HTR-8/SVneo (cell line): ENCODE measurements at regions not wholly inside any gene's neighbourhood (a gene's known extent, or its start where the extent isn't known, plus 50 kb on each side); places are given as distances from the start of the nearest gene placed in this dataset.

Experiments used
- DNase-seq: peaks from one replicate; pipeline ENCODE4 v3.0.0; 2011; ENCODE audit warnings: low spot score, mixed read lengths; ENCODE audit not compliant: insufficient read length
- FAIRE-seq: peaks from 2 replicates; lab custom pipeline; 2011; peaks lifted over from hg19 to GRCh38; lab: Jason Lieb, UNC

- FAIRE-seq = no peak
Measured at GRCh38 chr5:114686356-114686755, 324.5 kb downstream of the KCNN2 start.

GRCh38 chr5:114678778-114679177, 316.9 kb downstream of the KCNN2 start:
- DNase-seq (no peak), FAIRE-seq (no peak)

More at GRCh38 chr5:114686356-114686755, 324.5 kb downstream of the KCNN2 start:
- DNase-seq = no peak

- no peak for FAIRE-seq
- no peak for DNase-seq
Measured at GRCh38 chr5:114665551-114665950, 303.7 kb downstream of the KCNN2 start.

DNA sequence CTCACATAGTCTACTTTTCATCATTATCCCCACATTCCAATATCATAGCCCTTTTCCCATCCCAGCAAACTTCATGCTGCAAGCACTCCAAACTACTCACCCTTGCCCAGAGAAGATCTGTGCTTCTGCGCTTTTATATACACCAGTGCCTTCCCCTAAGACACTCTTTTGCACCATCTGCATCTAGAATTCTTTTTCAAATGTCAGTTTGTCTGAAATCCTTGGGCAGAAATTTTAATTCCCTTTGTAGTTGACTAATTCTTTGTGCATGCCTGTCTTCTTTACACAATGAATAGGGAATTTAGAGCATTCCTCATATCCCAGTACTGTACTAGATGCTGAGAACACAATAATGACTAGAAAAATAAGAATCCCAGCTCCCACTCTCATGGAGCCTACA, 298.9 kb downstream of the KCNN2 start:
- no peak for DNase-seq
- FAIRE-seq = no peak

- no peak for DNase-seq
Measured at GRCh38 chr5:114658194-114658593, 296.3 kb downstream of the KCNN2 start.

DNA sequence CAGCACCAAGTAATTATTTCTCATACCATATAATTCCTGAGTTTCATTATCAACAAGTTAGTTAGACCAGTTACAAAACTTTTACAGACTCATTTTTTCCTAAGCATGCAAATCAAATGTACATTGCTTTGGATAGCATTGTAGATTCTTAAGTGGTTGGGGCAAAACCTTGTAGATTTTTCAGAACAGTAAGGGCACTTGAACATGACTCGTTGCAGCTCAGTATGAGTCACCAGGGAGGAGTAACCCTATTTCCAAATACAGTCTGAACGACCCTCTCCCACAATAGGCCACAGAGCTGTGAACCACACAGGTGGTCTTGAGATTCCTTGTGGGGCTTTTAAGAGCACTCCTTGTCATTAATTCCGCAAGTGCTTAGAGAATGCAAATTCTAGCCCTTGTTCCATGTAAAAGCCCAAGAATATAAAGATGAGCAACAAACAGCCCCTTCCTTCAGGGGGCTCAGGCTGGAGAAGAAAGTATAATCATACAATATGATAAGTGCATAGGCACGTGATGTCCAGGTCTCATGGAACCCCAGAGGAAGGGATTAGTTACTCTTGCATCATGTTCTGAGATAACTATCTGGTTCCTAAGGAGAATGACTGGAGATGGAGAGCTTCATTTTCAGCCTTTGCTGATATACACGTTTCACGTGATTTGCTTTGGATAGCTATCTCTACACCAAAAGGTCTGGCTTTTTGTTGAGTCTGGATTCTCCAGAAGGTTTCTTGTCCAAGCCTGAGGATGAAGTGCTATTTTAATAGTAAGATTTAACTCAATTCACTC, 295.7 kb downstream of the KCNN2 start:
- FAIRE-seq (no peak), DNase-seq (no peak)

More at GRCh38 chr5:114658194-114658593, 296.3 kb downstream of the KCNN2 start:
- no peak for FAIRE-seq

DNA sequence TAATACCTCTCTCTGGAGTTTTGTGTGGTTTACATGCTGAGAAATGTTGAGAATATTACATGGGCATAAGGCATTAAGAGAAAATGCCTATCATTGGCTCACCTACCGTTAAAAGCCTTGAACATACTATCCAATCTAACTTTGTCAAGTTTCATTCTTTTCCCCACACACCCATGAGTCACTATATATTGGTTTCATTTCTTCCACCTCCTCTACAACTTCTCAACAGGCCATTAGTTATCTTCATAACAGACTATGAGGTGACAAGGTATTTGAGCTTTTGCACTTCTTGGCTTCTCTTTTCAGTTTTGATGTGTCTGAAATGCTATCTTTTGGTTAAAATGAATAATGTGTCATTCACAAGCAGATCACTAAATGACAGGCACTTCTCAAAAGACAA, 288.0 kb downstream of the KCNN2 start:
- DNase-seq (no peak), FAIRE-seq (no peak)

DNA sequence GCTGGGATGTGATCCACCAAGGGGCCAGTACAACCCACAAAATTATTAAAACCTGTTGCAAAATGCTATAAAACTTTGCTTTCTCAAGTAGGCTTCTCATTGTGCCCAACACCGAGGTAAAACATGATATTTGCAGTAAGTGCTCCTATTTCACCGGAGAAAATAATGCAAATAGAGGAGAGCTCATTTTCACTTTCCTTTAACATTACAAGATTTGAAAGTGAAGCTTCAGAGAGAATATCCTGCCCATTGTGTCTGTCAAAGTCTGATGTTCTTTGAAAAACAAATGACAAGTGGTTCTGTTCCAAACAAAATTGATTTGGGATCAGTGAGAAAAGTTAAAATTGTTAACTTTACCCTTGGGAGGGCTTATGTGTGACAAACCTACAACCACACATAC, 287.1 kb downstream of the KCNN2 start:
- no peak for DNase-seq
- no peak for FAIRE-seq

DNA sequence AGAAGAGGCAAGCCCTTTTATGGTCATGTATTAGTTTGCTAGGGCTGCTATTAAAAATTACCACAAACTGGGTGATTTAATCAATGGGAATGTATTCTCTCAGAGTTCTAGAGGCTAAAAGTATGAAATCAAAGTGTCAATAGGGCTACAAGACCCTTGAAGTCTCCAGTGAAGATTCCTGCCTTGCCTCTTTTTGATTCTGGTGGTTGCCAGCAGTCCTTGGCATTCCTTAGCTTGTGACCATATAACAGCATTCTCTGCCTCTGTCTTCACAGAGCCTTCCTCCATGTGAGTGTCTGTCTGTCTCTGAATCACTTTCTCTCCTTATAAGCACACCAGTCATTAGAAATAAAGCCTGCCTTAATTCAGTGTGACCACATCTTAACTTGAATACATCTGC, 282.7 kb downstream of the KCNN2 start:
- DNase-seq (no peak), FAIRE-seq (no peak)

- FAIRE-seq (no peak), DNase-seq (no peak)
Measured at GRCh38 chr5:114636271-114636670, 274.4 kb downstream of the KCNN2 start.

DNA sequence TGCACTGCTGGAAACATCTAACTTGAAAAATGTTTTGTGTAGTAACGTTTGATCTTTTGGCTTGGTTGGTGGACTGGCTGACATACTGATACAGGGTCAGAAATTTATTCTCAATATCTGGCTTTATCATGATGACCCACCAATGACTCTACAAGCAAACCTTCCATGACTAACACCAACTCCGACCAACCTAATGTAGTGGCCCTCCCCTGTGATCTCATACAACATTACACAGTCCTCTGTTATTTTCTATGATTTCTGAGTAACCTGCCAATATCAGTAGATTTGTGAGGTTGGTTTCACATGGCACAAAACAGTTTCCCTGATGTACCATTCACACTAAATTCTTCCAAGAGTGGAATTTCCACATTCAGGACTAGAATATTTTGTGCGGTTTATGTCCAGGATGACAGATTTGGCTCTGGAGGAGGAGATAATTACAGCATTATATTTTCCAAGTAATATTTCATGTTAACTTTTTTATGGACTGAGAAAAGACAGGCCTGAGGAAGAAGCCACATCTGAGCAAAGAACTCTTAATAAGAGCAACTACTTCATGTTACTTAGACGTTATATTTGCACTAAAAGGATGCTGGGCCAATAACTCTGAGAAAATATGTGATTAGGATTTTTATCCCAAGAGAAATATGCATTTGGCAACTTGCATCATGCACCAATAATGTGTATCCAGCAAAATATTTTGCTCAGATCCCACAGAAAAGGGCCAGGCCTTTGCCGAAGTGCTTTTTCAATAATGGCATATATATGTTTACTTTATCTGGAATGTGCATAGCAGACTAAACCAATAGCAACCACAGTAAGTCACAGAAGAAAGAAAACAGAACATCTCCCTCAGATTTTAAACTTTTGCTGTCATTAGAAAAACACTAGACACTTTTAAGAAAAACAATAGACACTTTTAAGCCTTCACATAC, 273.4 kb downstream of the KCNN2 start:
- no peak for DNase-seq

GRCh38 chr5:114634517-114634916, 272.6 kb downstream of the KCNN2 start:
- DNase-seq = no peak
- FAIRE-seq = no peak

More for the DNA sequence above, 273.4 kb downstream of the KCNN2 start:
- no peak for FAIRE-seq

DNA sequence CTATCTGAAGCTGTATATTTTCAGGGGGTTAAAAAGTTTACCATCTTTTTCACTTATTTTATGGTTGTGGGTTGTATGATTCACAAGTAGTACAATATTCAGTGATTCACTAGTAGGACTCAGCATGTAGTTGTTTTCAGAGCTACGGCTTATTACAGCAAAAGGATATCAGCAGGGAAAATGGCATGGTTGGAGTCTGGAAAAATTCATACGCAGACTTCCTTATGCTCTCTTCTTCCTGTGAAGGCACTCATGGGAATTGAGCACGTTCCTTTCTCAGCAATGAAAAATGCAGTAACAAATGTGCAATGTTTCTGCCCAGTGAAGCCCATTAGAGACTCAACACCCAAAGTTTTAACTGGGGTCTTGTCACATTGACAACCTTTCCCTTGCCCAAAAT, 250.5 kb downstream of the KCNN2 start:
- DNase-seq (no peak), FAIRE-seq (no peak)

DNA sequence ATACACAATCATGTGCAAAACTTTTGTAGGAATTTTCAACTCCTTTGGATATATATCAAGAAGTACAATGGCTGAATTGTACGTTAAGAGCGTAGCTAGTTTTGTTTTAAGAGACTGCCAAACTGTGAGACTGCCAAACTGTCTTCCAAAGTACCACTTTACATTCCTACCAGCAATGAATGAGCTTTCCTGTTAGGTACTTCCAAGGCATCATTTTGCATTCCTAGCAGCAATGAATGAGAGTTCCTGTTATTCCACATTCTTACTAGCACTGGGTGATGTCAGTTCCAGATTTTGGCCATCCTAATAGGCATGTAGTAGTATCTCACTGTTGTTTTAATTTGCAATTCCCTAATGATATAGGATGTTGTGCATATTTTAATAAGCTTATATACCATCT, 219.3 kb downstream of the KCNN2 start:
- no peak for DNase-seq
- no peak for FAIRE-seq

GRCh38 chr5:114565871-114566270, 204.0 kb downstream of the KCNN2 start:
- no peak for FAIRE-seq
- no peak for DNase-seq

- no peak for FAIRE-seq
Measured at GRCh38 chr5:114565139-114565538, 203.3 kb downstream of the KCNN2 start.

DNA sequence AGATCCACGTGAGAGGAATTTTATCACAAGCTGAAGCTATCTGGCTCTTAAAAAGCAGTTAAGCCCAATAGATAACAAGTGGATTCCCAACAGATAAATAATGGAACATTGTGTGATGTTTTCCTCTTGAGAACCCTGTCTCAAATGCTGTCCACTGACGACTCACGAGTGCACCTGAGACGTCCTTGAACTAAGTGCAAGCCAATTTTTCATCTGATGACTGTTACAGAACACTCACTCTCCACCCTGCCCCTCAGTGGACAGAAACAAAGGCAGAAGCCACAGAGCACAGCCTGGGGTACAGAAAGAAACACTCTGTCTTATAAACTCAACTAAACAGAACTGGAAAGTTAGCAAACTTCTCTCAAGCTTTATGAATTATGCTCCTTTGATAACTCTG, 199.5 kb downstream of the KCNN2 start:
- DNase-seq (no peak), FAIRE-seq (no peak)

More at GRCh38 chr5:114565139-114565538, 203.3 kb downstream of the KCNN2 start:
- no peak for DNase-seq
